HepG2 (cell line): ENCODE measurements at regions not wholly inside any gene's neighbourhood (a gene's known extent, or its start where the extent isn't known, plus 50 kb on each side); places are given as distances from the start of the nearest gene placed in this dataset.

ENCODE experiments used
- CHD2 ChIP-seq: IDR thresholded peaks from 2 replicates; pipeline ENCODE4 v1.6.1; 2011; ENCODE audit warnings: low read depth, low read length, improper control_type of control experiment
- FIP1L1 ChIP-seq: fragments of 200-400 bp; formaldehyde crosslinking; IDR thresholded peaks from 2 replicates; pipeline ENCODE4 v1.6.1; 2018; ENCODE audit warnings: low read depth, mild to moderate bottlenecking, low read length, moderate library complexity, borderline replicate concordance; ENCODE audit not compliant: insufficient read depth
- HDAC1 ChIP-seq: sonication (generic); formaldehyde crosslinking; IDR thresholded peaks from 2 replicates; pipeline ENCODE4 v1.5.1; 2020; ENCODE audit warnings: mild to moderate bottlenecking, missing genetic modification reagents
- IRX3 ChIP-seq: sonication (generic); formaldehyde crosslinking; IDR thresholded peaks from 2 replicates; pipeline ENCODE4 v1.8.1; 2023; ENCODE audit warnings: mild to moderate bottlenecking, low read depth, missing genetic modification reagents, borderline replicate concordance
- NBN ChIP-seq: fragments of 450-650 bp; conservative IDR thresholded peaks from 2 replicates; pipeline ENCODE4 v1.6.1; 2017
- POLR2A ChIP-seq, 2 experiments: IDR thresholded peaks; 2 replicates each; pipeline ENCODE4 v1.6.1; 2011; ENCODE audit warnings: low read depth in 2 of 2, low read length in 2 of 2, mild to moderate bottlenecking in 1 of 2, moderate library complexity in 1 of 2; ENCODE audit not compliant: insufficient read depth in 1 of 2
- SMC3 ChIP-seq: IDR thresholded peaks from 2 replicates; pipeline ENCODE4 v1.6.1; 2011; ENCODE audit warnings: low read length, improper control_type of control experiment
- ZBTB7A ChIP-seq: sonication (generic); formaldehyde crosslinking; IDR thresholded peaks from 2 replicates; pipeline ENCODE4 v1.8.0; 2022; ENCODE audit warnings: mild to moderate bottlenecking, missing genetic modification reagents
- ZNF274 ChIP-seq: sonication (generic); formaldehyde crosslinking; IDR thresholded peaks from 2 replicates; pipeline ENCODE4 v1.5.1; 2020; ENCODE audit warnings: mild to moderate bottlenecking, missing genetic modification reagents
- ZNF446 ChIP-seq: sonication (generic); formaldehyde crosslinking; IDR thresholded peaks from 2 replicates; pipeline ENCODE4 v1.5.0; 2020; ENCODE audit warnings: mild to moderate bottlenecking, missing genetic modification reagents
- TF ChIP-seq, protein P1 (sequence below), 2 experiments: sonication (generic) in 1 of 2; formaldehyde crosslinking in 1 of 2; IDR thresholded peaks; 2 replicates each; pipeline versions ENCODE4 v1.5.1 to v1.6.1; 2011 to 2020; ENCODE audit warnings: borderline replicate concordance in 1 of 2, low read depth in 1 of 2, low read length in 1 of 2, mild to moderate bottlenecking in 1 of 2, missing genetic modification reagents in 1 of 2, moderate library complexity in 1 of 2
- TF ChIP-seq, protein P2 (sequence below): sonication (generic); formaldehyde crosslinking; IDR thresholded peaks from 2 replicates; pipeline ENCODE4 v1.4.0; 2020; ENCODE audit warnings: mild to moderate bottlenecking, missing genetic modification reagents
- TF ChIP-seq, protein P3 (sequence below): sonication (generic); formaldehyde crosslinking; IDR thresholded peaks from 2 replicates; pipeline ENCODE4 v1.4.0; 2020; ENCODE audit warnings: missing genetic modification reagents
- TF ChIP-seq, protein P4 (sequence below): sonication (generic); formaldehyde crosslinking; IDR thresholded peaks from 2 replicates; pipeline ENCODE4 v1.8.1; 2023; ENCODE audit warnings: mild to moderate bottlenecking, missing genetic modification reagents, borderline replicate concordance

DNA sequence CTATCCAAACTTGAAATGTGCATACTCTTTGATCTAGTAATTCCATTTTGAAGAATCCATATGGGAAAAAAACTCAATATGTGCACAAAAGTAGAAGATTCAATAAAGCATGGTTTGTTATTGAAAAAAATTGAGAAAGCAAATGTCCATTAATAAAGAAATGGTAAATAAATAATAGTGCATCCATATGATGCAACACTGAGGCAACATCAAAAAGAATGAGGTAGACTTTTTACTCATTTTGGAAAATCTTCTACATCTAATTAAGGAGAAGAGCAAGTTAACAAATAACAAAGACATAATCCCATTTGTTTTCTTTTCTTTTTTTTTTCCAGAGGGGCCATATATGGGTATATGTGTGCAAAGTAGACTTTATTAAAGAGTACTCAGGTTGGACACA, 52.5 kb upstream of the FST start:
- TF ChIP-seq NBN = no peak
- no peak for TF ChIP-seq CHD2
- no peak for TF ChIP-seq HDAC1
- TF ChIP-seq, protein P1, sequence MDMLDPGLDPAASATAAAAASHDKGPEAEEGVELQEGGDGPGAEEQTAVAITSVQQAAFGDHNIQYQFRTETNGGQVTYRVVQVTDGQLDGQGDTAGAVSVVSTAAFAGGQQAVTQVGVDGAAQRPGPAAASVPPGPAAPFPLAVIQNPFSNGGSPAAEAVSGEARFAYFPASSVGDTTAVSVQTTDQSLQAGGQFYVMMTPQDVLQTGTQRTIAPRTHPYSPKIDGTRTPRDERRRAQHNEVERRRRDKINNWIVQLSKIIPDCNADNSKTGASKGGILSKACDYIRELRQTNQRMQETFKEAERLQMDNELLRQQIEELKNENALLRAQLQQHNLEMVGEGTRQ (IDR thresholded peaks at IDR 0.05; ENCODE audit: low read depth, low read length) = no peak
- TF ChIP-seq, protein P1 (CRISPR knock-in tag; IDR thresholded peaks at IDR 0.05; ENCODE audit: borderline replicate concordance) = no peak
- TF ChIP-seq ZNF274 (CRISPR knock-in tag) = no peak
- TF ChIP-seq SMC3 = no peak
- TF ChIP-seq FIP1L1 = no peak
- TF ChIP-seq ZNF446 (CRISPR knock-in tag) = no peak
- TF ChIP-seq, protein P2, sequence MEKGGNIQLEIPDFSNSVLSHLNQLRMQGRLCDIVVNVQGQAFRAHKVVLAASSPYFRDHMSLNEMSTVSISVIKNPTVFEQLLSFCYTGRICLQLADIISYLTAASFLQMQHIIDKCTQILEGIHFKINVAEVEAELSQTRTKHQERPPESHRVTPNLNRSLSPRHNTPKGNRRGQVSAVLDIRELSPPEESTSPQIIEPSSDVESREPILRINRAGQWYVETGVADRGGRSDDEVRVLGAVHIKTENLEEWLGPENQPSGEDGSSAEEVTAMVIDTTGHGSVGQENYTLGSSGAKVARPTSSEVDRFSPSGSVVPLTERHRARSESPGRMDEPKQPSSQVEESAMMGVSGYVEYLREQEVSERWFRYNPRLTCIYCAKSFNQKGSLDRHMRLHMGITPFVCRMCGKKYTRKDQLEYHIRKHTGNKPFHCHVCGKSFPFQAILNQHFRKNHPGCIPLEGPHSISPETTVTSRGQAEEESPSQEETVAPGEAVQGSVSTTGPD (CRISPR knock-in tag) = no peak
- TF ChIP-seq, protein P3, sequence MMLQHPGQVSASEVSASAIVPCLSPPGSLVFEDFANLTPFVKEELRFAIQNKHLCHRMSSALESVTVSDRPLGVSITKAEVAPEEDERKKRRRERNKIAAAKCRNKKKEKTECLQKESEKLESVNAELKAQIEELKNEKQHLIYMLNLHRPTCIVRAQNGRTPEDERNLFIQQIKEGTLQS (CRISPR knock-in tag) = no peak
- TF ChIP-seq, protein P4, sequence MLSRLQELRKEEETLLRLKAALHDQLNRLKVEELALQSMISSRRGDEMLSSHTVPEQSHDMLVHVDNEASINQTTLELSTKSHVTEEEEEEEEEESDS = no peak
- TF ChIP-seq ZBTB7A (CRISPR knock-in tag) = no peak
- no peak for TF ChIP-seq POLR2A (IDR thresholded peaks at IDR 0.05; ENCODE audit: insufficient read depth in 1 of 2, low read depth in 2 of 2, low read length in 2 of 2)
- TF ChIP-seq IRX3 (CRISPR knock-in tag) = no peak
